HEK293T (cell line): ENCODE measurements at regions not wholly inside any gene's neighbourhood (a gene's known extent, or its start where the extent isn't known, plus 50 kb on each side); places are given as distances from the start of the nearest gene placed in this dataset.

Source experiments
- ARNT ChIP-seq: fragments of 450-650 bp; IDR thresholded peaks from 2 replicates; pipeline ENCODE4 v1.6.1; 2017; ENCODE audit warnings: mild to moderate bottlenecking
- FOXM1 ChIP-seq: fragments of 450-650 bp; IDR thresholded peaks from 2 replicates; pipeline ENCODE4 v1.6.1; 2017; ENCODE audit warnings: mild to moderate bottlenecking, borderline replicate concordance
- HDGF ChIP-seq: fragments of 450-650 bp; IDR thresholded peaks from 2 replicates; pipeline ENCODE4 v1.6.1; 2017; ENCODE audit warnings: antibody characterized with exemption, borderline replicate concordance
- SP1 ChIP-seq: fragments of 450-650 bp; IDR thresholded peaks from 2 replicates; pipeline ENCODE4 v1.6.1; 2017
- SUZ12 ChIP-seq: fragments of 450-650 bp; IDR thresholded peaks from 2 replicates; pipeline ENCODE4 v1.6.1; 2016; ENCODE audit warnings: mild to moderate bottlenecking
- TARDBP ChIP-seq: fragments of 450-650 bp; IDR thresholded peaks from 2 replicates; pipeline ENCODE4 v1.6.1; 2016

- no peak for TF ChIP-seq SP1
- TF ChIP-seq FOXM1 = no peak
- TF ChIP-seq HDGF = no peak
- no peak for TF ChIP-seq TARDBP
- TF ChIP-seq ARNT = no peak
- no peak for TF ChIP-seq SUZ12
Measured at GRCh38 chrX:126658447-126658846, 105.8 kb upstream of the DCAF12L1 start.
